ENCODE measurements at regions not wholly inside any gene's neighbourhood (a gene's known extent, or its start where the extent isn't known, plus 50 kb on each side); places are given as distances from the start of the nearest gene placed in this dataset.

DNA sequence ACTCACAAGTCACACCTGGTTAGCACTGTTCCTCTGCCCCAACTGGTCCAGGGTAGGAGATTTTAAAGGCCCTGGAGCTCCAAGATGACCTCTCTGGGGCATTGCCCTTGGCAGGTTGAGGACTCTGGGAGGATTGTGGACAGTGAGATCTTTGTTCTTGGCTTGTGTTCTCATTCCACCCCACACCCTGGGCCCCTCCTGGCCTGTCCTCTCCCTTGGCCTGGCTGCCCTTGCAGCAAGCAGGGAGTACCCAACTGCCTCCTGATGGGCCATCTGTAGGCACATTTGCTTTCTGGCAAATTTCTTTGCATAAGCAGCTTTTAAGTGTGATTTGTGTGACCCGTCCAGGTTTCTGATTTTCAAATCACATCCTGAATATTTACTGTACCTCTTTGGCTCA is 239.6 kb downstream of the UTP18 start:
- TF ChIP-seq, protein P1, sequence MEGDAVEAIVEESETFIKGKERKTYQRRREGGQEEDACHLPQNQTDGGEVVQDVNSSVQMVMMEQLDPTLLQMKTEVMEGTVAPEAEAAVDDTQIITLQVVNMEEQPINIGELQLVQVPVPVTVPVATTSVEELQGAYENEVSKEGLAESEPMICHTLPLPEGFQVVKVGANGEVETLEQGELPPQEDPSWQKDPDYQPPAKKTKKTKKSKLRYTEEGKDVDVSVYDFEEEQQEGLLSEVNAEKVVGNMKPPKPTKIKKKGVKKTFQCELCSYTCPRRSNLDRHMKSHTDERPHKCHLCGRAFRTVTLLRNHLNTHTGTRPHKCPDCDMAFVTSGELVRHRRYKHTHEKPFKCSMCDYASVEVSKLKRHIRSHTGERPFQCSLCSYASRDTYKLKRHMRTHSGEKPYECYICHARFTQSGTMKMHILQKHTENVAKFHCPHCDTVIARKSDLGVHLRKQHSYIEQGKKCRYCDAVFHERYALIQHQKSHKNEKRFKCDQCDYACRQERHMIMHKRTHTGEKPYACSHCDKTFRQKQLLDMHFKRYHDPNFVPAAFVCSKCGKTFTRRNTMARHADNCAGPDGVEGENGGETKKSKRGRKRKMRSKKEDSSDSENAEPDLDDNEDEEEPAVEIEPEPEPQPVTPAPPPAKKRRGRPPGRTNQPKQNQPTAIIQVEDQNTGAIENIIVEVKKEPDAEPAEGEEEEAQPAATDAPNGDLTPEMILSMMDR (conservative IDR thresholded peaks at IDR 0.05) = no peak
- TF ChIP-seq ZFX (IDR thresholded peaks at IDR 0.05) = no peak
